BJ (cell line): ENCODE measurements at regions not wholly inside any gene's neighbourhood (a gene's known extent, or its start where the extent isn't known, plus 50 kb on each side); places are given as distances from the start of the nearest gene placed in this dataset.

ENCODE experiments used
- CTCF ChIA-PET: fragments of 350-600 bp; formaldehyde crosslinking; extraction: SDS; loops from one replicate; lab custom pipeline; 2021; ENCODE audit warnings: antibody characterized with exemption, inconsistent platforms; lab: Yijun Ruan, JAX
- POLR2A ChIA-PET: fragments of 300-600 bp; sonication (Branson Sonifier 250); formaldehyde crosslinking; extraction: SDS; loops from one replicate; lab custom pipeline; 2021; ENCODE audit warnings: antibody characterized with exemption; lab: Charles Lee
- DNase-seq: peaks from one replicate; pipeline ENCODE4 v3.0.0-alpha.2; 2011; ENCODE audit warnings: low read depth
- H3K27me3 ChIP-seq: 2 replicates; pipeline ENCODE4 v1.6.0; 2011; ENCODE audit warnings: low read length; ENCODE audit not compliant: control insufficient read depth, insufficient read depth
- H3K36me3 ChIP-seq: 2 replicates; pipeline ENCODE4 v1.5.1; 2011; ENCODE audit warnings: low read length; ENCODE audit not compliant: control insufficient read depth, insufficient read depth
- H3K4me3 ChIP-seq: 2 replicates; pipeline ENCODE4 v1.5.1; 2011; ENCODE audit warnings: low read depth, mild to moderate bottlenecking, control low read depth, low read length
- TF ChIP-seq, protein P1 (sequence below): IDR thresholded peaks from 2 replicates; pipeline ENCODE4 v1.5.1; 2011; ENCODE audit warnings: low read depth, mild to moderate bottlenecking, control low read depth, inconsistent platforms, low read length, moderate library complexity; ENCODE audit not compliant: insufficient read depth

DNA sequence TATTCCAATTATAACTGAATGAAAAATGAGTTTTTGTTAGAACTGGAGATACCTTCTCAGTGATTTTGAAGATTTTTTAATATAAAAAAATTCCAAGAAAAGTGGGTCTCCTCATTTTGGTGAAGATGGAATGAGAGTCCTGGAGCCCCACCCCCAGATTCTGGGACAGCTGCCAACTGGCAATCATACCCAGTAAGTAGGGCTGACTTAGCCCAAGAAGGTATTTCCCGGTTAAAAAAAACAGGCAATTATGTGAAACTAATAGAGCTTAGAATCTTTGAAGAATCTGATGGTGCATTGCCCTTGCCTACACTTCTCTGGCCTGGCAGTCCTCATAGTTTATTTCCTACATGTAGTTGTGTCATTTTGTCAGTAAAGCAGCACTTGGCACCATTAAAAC is 52.8 kb upstream of the VWDE start:
- TF ChIP-seq, protein P1, sequence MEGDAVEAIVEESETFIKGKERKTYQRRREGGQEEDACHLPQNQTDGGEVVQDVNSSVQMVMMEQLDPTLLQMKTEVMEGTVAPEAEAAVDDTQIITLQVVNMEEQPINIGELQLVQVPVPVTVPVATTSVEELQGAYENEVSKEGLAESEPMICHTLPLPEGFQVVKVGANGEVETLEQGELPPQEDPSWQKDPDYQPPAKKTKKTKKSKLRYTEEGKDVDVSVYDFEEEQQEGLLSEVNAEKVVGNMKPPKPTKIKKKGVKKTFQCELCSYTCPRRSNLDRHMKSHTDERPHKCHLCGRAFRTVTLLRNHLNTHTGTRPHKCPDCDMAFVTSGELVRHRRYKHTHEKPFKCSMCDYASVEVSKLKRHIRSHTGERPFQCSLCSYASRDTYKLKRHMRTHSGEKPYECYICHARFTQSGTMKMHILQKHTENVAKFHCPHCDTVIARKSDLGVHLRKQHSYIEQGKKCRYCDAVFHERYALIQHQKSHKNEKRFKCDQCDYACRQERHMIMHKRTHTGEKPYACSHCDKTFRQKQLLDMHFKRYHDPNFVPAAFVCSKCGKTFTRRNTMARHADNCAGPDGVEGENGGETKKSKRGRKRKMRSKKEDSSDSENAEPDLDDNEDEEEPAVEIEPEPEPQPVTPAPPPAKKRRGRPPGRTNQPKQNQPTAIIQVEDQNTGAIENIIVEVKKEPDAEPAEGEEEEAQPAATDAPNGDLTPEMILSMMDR = no peak
- CTCF ChIA-PET = no interaction called here
- Histone ChIP-seq H3K4me3 (no peak overlapping the region), H3K36me3 (no peaks in the 10 kb centered on the region), H3K27me3 (no peaks in the 10 kb centered on the region)
- no peak for DNase-seq
- POLR2A ChIA-PET = no interaction called here

DNA sequence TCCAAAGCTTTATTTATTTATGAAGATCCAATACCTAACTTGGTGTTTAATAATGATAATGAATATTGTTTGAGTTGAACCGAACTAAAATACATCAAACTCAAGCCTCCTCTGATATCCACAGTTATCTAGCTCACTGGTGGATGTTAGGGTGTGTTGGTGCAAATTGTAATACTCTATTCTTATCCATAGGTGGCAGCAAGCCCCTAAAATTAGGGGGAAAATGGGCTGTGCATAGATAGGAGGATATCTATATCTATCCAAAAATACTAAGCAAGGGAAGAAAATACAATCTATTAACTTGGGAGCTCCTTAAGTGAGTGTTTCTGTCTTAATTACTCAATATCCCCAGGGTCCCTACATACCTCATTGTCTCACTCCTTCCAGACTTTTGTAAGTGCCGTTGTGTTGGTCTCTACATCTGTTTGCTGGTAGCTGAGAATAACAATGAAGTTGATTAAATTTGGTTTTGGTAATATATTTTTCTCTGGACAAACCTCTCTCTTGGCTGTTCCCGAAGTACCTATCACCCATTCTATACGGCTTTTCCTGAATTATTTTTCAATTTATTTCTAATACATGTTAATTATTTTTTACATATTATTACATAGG is 55.0 kb upstream of the VWDE start:
- ChIA-PET CTCF (interaction anchor here (0.6 to 3.0 kb wide), 22 partner anchors 8 to 760 kb away, joined by 3 to 30 read pairs (median 4); no protein-coding TSS in a partner anchor), POLR2A (no interaction called here)
- no peak for DNase-seq
- TF ChIP-seq, protein P1 = peak; percentile 67
- Histone ChIP-seq H3K27me3 (no peaks in the 10 kb centered on the region), H3K36me3 (no peaks in the 10 kb centered on the region), H3K4me3 (no peak overlapping the region)

DNA sequence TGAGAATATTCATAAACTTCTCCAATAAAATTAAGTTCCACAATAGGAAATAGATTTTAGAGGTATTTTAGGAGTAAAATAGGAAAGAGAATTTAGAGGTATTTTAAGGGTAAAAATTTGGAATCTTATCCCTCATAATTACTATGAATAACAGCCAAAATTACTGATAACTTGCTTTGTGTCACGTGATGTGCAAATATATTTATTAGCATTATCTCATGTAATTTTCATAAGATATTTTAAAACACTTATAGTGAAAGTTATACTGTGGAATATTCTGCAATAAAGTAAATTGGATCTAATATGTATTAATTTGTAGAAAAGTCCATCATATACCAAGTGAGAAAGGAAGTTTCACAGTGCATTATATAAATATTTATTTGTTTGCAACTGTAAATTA is 64.2 kb upstream of the VWDE start:
- Histone ChIP-seq H3K4me3 (no peak overlapping the region), H3K36me3 (no peaks in the 10 kb centered on the region), H3K27me3 (no peaks in the 10 kb centered on the region)
- ChIA-PET CTCF (interaction anchor here (1.7 kb wide), 1 partner anchor 9 kb away, joined by 5 read pairs; no protein-coding TSS in a partner anchor), POLR2A (no interaction called here)
- no peak for DNase-seq
- TF ChIP-seq, protein P1 = no peak

DNA sequence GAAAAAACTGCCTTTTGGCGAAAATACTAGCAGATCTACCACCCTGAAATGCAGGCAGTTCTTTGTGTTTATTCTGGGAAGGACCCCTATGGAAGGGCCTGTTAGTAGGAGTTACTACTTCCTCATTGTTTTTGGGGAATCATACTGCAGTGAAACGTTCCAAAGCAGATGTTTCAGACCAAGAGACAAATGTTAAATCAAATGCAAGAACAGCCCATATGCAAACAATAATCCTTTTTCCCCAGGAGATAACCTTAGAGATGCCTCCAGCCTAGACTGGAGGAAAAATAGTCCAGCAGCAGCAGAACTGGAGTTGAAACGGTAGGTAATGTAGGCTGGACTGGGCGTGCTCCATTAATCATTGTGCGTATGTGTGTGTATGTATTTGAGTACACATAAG is 65.9 kb upstream of the VWDE start:
- Histone ChIP-seq H3K27me3 (no peaks in the 10 kb centered on the region), H3K4me3 (no peak overlapping the region), H3K36me3 (no peaks in the 10 kb centered on the region)
- DNase-seq = no peak
- ChIA-PET CTCF (no interaction called here), POLR2A (no interaction called here)
- TF ChIP-seq, protein P1 = no peak

DNA sequence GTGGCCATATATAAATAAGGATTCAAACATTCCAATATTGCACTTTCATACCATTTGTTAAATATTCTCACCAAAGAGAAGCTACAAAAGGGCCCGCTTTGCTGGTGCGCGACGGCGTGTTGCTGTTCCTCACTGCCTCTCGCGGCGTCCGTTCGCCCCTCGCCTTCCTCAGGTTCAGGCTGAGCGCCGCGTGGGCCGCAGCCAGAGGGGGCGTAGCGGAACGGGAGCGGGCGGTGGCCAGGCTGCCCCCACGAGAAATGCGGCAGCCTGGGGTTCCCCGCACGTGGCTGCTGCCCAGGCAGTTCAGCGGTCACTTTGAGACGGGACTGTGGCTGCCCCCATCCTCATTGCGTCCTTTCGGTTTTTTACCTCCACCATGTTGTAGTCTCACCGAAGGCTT is 67.3 kb upstream of the VWDE start:
- no peaks in the 10 kb centered on the region for H3K27me3 ChIP-seq
- TF ChIP-seq, protein P1 = no peak
- H3K4me3 ChIP-seq = no peak overlapping the region
- no peaks in the 10 kb centered on the region for H3K36me3 ChIP-seq
- ChIA-PET CTCF (no interaction called here), POLR2A (no interaction called here)
- DNase-seq = no peak
